GM12878 (cell line): ENCODE measurements at regions not wholly inside any gene's neighbourhood (a gene's known extent, or its start where the extent isn't known, plus 50 kb on each side); places are given as distances from the start of the nearest gene placed in this dataset.

Experiments used
- ATAC-seq: fragments of 200-7000 bp; cut with Tn5 transposase; 3 replicates; pipeline ENCODE4 v1.9.1; 2020; ENCODE audit warnings: mild to moderate bottlenecking, moderate library complexity
- BruUV-seq: library from RNA; stranded (reverse); fragments of 400-500 nt; replicated peaks from 2 replicates; lab custom pipeline; 2021; lab: Mats Ljungman, UMichigan
- CTCF ChIA-PET: fragments of 300-600 bp; sonication (Branson Sonifier 250); formaldehyde crosslinking; extraction: SDS; loops from one replicate; lab custom pipeline; 2021; ENCODE audit warnings: inconsistent platforms; lab: Yijun Ruan, JAX
- POLR2A ChIA-PET: fragments of 350-600 bp; formaldehyde crosslinking; extraction: SDS; loops from one replicate; lab custom pipeline; 2021; ENCODE audit warnings: inconsistent platforms; lab: Charles Lee
- RAD21 ChIA-PET: fragments of 300-600 bp; sonication (Branson Sonifier 250); formaldehyde crosslinking; loops from one replicate; lab custom pipeline; 2023; ENCODE audit warnings: antibody characterized with exemption; ENCODE audit not compliant: unreplicated experiment; lab: Charles Lee
- SMC1A ChIA-PET: fragments of 300-600 bp; sonication (Branson Sonifier 250); formaldehyde crosslinking; loops from one replicate; lab custom pipeline; 2023; ENCODE audit not compliant: unreplicated experiment, uncharacterized antibody; lab: Charles Lee
- DNase-seq: peaks from one replicate; pipeline ENCODE4 v3.0.0-alpha.2; 2011; ENCODE audit warnings: low read depth, low spot score
- FAIRE-seq: peaks from 3 replicates; lab custom pipeline; 2011; peaks lifted over from hg19 to GRCh38; lab: Jason Lieb, UNC
- H2AFZ ChIP-seq: 2 replicates; pipeline ENCODE4 v1.6.0; 2011; ENCODE audit warnings: low read depth, low read length, control low read depth; ENCODE audit not compliant: control insufficient read depth
- H3K27ac ChIP-seq: 2 replicates; pipeline ENCODE4 v1.5.1; 2011; ENCODE audit warnings: control low read depth; ENCODE audit not compliant: control insufficient read depth, insufficient read depth
- H3K27me3 ChIP-seq, 2 experiments: replicated peaks in 1 of 2; 2 replicates each; pipeline versions ENCODE4 v1.6.0 to v1.6.1; 2011; ENCODE audit warnings: low read length in 1 of 2; ENCODE audit not compliant: control insufficient read depth in 2 of 2, insufficient read depth in 2 of 2
- H3K36me3 ChIP-seq, 2 experiments: 2 replicates each; pipeline ENCODE4 v1.5.1; 2011; ENCODE audit warnings: low read length in 1 of 2; ENCODE audit not compliant: control insufficient read depth in 2 of 2, insufficient read depth in 2 of 2
- H3K4me1 ChIP-seq: 2 replicates; pipeline ENCODE4 v1.6.1; 2011; ENCODE audit warnings: mild to moderate bottlenecking, low read length, moderate library complexity, mixed read lengths; ENCODE audit not compliant: control insufficient read depth, insufficient read depth
- H3K4me2 ChIP-seq: 2 replicates; pipeline ENCODE4 v1.6.0; 2011; ENCODE audit warnings: control low read depth; ENCODE audit not compliant: control insufficient read depth, insufficient read depth
- H3K4me3 ChIP-seq: fragments of 200-600 bp; sonication (generic); 2 replicates; pipeline ENCODE4 v1.5.1; 2016
- H3K79me2 ChIP-seq: 2 replicates; pipeline ENCODE4 v1.6.0; 2011; ENCODE audit warnings: low read length; ENCODE audit not compliant: control insufficient read depth, insufficient read depth
- H3K9ac ChIP-seq: 2 replicates; pipeline ENCODE4 v1.8.0; 2011; ENCODE audit warnings: low read length, control low read depth, mixed read lengths; ENCODE audit not compliant: control insufficient read depth, insufficient read depth
- H3K9me3 ChIP-seq: replicated peaks from 3 replicates; pipeline ENCODE4 v1.5.1; 2011; ENCODE audit warnings: mild to moderate bottlenecking, low read length; ENCODE audit not compliant: control insufficient read depth, insufficient read depth
- H4K20me1 ChIP-seq: 2 replicates; pipeline ENCODE4 v1.6.0; 2011; ENCODE audit not compliant: control insufficient read depth, insufficient read depth
- BCL11A ChIP-seq: IDR thresholded peaks from 2 replicates; pipeline ENCODE4 v1.6.1; 2011; ENCODE audit warnings: low read depth, low read length
- BCLAF1 ChIP-seq: fragments of 450-650 bp; IDR thresholded peaks from 2 replicates; pipeline ENCODE4 v1.6.1; 2017; ENCODE audit warnings: antibody characterized with exemption, mild to moderate bottlenecking, moderate library complexity
- CBFB ChIP-seq: IDR thresholded peaks from 2 replicates; pipeline ENCODE4 v1.6.1; 2016; ENCODE audit warnings: antibody characterized with exemption, low read depth
- EGR1 ChIP-seq, 2 experiments: IDR thresholded peaks; 1 replicate in 1 of 2; 2 replicates in 1 of 2; pipeline ENCODE4 v1.6.1; 2011 to 2012; ENCODE audit warnings: low read depth in 2 of 2, low read length in 2 of 2, borderline replicate concordance in 1 of 2, mild to moderate bottlenecking in 1 of 2, moderate library complexity in 1 of 2
- IKZF1 ChIP-seq: fragments of 450-650 bp; conservative IDR thresholded peaks from 2 replicates; pipeline ENCODE4 v1.6.1; 2017; ENCODE audit warnings: antibody characterized with exemption, mild to moderate bottlenecking
- JUNB ChIP-seq: IDR thresholded peaks from 2 replicates; pipeline ENCODE4 v1.6.1; 2016; ENCODE audit warnings: antibody characterized with exemption, mild to moderate bottlenecking
- KDM1A ChIP-seq: fragments of 200-600 bp; sonication (generic); IDR thresholded peaks from 2 replicates; pipeline ENCODE4 v1.6.1; 2016; ENCODE audit warnings: borderline replicate concordance
- MTA3 ChIP-seq: IDR thresholded peaks from 2 replicates; pipeline ENCODE4 v1.6.1; 2012; ENCODE audit warnings: low read length, inconsistent platforms, borderline replicate concordance
- NR2C2 ChIP-seq: IDR thresholded peaks from 2 replicates; pipeline ENCODE4 v1.6.1; 2011; ENCODE audit warnings: borderline replicate concordance, low read depth; ENCODE audit not compliant: control insufficient read depth, insufficient read length
- RFX5 ChIP-seq: IDR thresholded peaks from 2 replicates; pipeline ENCODE4 v1.6.1; 2011; ENCODE audit warnings: low read depth, low read length, improper control_type of control experiment
- SIN3A ChIP-seq: IDR thresholded peaks from 2 replicates; pipeline ENCODE4 v1.6.1; 2012; ENCODE audit warnings: low read depth, low read length, improper control_type of control experiment
- SREBF1 ChIP-seq: IDR thresholded peaks from 2 replicates; pipeline ENCODE4 v1.6.1; 2012; ENCODE audit warnings: mild to moderate bottlenecking, low read length
- SREBF2 ChIP-seq: IDR thresholded peaks from 2 replicates; pipeline ENCODE4 v1.6.1; 2012; ENCODE audit warnings: mild to moderate bottlenecking, low read length
- ZNF274 ChIP-seq: IDR thresholded peaks from one replicate; pipeline ENCODE4 v1.8.0; 2011; ENCODE audit not compliant: insufficient read length, insufficient read depth
- WGBS: methylation state at CpG from one replicate; pipeline ENCODE4 v1.1.6; 2016; ENCODE audit warnings: low lambda C conversion rate; ENCODE audit not compliant: insufficient replicate concordance, insufficient coverage; ENCODE audit errors: missing lambda C conversion rate; 5-methylcytosine and 5-hydroxymethylcytosine counted together
- in situ Hi-C: fragments of 300-500 bp; cut with MboI; formaldehyde crosslinking; loops from 9 replicates; pipeline ENCODE4 v1.14.3; 2018; ENCODE audit warnings: mixed read lengths
- intact Hi-C: fragments of 100-400 bp; cut with micrococcal nuclease; formaldehyde crosslinking; loops from one replicate; pipeline ENCODE4 v1.14.2; 2022; ENCODE audit not compliant: unreplicated experiment
- TF ChIP-seq, protein P1 (sequence below): IDR thresholded peaks from 2 replicates; pipeline ENCODE4 v1.6.1; 2011; ENCODE audit warnings: borderline replicate concordance, low read depth, mild to moderate bottlenecking, moderate library complexity, mixed read lengths, low read length; ENCODE audit not compliant: insufficient read depth; ENCODE audit errors: extremely low read length
- TF ChIP-seq, protein P2 (sequence below): IDR thresholded peaks from 2 replicates; pipeline ENCODE4 v1.6.1; 2011; ENCODE audit warnings: borderline replicate concordance, low read depth, mild to moderate bottlenecking, moderate library complexity, low read length; ENCODE audit not compliant: insufficient read depth, poor library complexity, severe bottlenecking
- TF ChIP-seq, protein P3 (sequence below): fragments of 150-350 bp; IDR thresholded peaks from 2 replicates; pipeline ENCODE4 v1.6.1; 2016; ENCODE audit warnings: low read depth, low read length

- Histone ChIP-seq H2AFZ (no peak overlapping the region), H3K4me2 (no peak overlapping the region), H3K27me3 (no peaks in the 10 kb centered on the region), H3K4me3 (no peak overlapping the region), H4K20me1 (no peaks in the 10 kb centered on the region), H3K79me2 (no peaks in the 10 kb centered on the region), H3K9ac (no peak overlapping the region), H3K9me3 (no peaks in the 10 kb centered on the region), H3K36me3 (no peaks in the 10 kb centered on the region), H3K4me1 (no peaks in the 10 kb centered on the region), H3K27ac (no peak overlapping the region)
- DNase-seq (no peak), FAIRE-seq (no peak), ATAC-seq (no peak)
- BruUV-seq, result no TSS peak
- ChIA-PET RAD21 (no interaction called here), CTCF (no interaction called here), SMC1A (no interaction called here), POLR2A (no interaction called here)
- intact Hi-C loops, result no loop called here
- WGBS, result 47% methylated on average over 1 of the region's 1 CpG
- in situ Hi-C loops, result no loop called here
- TF ChIP-seq, protein P1, sequence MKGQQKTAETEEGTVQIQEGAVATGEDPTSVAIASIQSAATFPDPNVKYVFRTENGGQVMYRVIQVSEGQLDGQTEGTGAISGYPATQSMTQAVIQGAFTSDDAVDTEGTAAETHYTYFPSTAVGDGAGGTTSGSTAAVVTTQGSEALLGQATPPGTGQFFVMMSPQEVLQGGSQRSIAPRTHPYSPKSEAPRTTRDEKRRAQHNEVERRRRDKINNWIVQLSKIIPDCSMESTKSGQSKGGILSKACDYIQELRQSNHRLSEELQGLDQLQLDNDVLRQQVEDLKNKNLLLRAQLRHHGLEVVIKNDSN, result no peak
- TF ChIP-seq ZNF274 (no peak), IKZF1 (no peak), NR2C2 (no peak), SIN3A (no peak), JUNB (no peak), MTA3 (no peak), KDM1A (no peak), SREBF2 (no peak), EGR1 (IDR thresholded peaks at IDR 0.05; ENCODE audit: borderline replicate concordance in 1 of 2, low read depth in 2 of 2, low read length in 2 of 2) (no peak), RFX5 (no peak), CBFB (no peak), BCL11A (no peak), BCLAF1 (no peak), SREBF1 (no peak)
- TF ChIP-seq, protein P2, sequence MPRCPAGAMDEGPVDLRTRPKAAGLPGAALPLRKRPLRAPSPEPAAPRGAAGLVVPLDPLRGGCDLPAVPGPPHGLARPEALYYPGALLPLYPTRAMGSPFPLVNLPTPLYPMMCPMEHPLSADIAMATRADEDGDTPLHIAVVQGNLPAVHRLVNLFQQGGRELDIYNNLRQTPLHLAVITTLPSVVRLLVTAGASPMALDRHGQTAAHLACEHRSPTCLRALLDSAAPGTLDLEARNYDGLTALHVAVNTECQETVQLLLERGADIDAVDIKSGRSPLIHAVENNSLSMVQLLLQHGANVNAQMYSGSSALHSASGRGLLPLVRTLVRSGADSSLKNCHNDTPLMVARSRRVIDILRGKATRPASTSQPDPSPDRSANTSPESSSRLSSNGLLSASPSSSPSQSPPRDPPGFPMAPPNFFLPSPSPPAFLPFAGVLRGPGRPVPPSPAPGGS, result no peak
- TF ChIP-seq, protein P3, sequence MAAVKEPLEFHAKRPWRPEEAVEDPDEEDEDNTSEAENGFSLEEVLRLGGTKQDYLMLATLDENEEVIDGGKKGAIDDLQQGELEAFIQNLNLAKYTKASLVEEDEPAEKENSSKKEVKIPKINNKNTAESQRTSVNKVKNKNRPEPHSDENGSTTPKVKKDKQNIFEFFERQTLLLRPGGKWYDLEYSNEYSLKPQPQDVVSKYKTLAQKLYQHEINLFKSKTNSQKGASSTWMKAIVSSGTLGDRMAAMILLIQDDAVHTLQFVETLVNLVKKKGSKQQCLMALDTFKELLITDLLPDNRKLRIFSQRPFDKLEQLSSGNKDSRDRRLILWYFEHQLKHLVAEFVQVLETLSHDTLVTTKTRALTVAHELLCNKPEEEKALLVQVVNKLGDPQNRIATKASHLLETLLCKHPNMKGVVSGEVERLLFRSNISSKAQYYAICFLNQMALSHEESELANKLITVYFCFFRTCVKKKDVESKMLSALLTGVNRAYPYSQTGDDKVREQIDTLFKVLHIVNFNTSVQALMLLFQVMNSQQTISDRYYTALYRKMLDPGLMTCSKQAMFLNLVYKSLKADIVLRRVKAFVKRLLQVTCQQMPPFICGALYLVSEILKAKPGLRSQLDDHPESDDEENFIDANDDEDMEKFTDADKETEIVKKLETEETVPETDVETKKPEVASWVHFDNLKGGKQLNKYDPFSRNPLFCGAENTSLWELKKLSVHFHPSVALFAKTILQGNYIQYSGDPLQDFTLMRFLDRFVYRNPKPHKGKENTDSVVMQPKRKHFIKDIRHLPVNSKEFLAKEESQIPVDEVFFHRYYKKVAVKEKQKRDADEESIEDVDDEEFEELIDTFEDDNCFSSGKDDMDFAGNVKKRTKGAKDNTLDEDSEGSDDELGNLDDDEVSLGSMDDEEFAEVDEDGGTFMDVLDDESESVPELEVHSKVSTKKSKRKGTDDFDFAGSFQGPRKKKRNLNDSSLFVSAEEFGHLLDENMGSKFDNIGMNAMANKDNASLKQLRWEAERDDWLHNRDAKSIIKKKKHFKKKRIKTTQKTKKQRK, result no peak
Measured at GRCh38 chr6:76703786-76704185, 631.3 kb upstream of the IMPG1 start.
